ENCODE measurements at regions not wholly inside any gene's neighbourhood (a gene's known extent, or its start where the extent isn't known, plus 50 kb on each side); places are given as distances from the start of the nearest gene placed in this dataset.

DNA sequence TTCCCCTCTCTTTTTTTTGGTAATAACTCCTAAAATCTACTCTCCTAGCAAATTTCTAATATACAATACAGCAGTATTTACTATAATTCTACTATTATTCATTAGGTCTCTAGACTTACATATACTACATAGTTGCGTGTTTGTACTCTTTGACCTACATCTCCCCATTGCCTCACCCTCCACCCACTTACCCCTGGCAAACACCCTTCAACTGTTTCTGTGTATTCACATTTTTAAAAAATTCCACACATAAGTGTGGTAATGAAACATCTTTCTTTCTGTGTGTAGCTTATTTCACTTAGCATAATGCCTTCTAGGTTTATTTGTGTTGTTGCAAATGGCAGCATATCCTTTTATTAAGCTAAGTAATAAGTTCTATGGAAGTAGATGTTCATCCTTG, 336.0 kb downstream of the CCDC85A start:
- no peak overlapping the region for H4K8ac ChIP-seq (ENCODE audit: extremely low read depth, insufficient read depth, low read length)
- no peak for FAIRE-seq
- no peak overlapping the region for H3K14ac ChIP-seq (ENCODE audit: insufficient read length)
- POLR2A ChIA-PET (ENCODE audit: partially characterized antibody), result interaction anchor here (0.6 to 1.0 kb wide), 2 partner anchors 12 to 31 kb away, joined by 3 read pairs; no protein-coding TSS in a partner anchor
- H3K27me3 ChIP-seq (replicated peaks in 1 of 4; ENCODE audit: control insufficient read depth in 3 of 4, extremely low read depth in 1 of 4, insufficient read depth in 3 of 4, low read length in 3 of 4), result no peaks in the 10 kb centered on the region
- H3K56ac ChIP-seq (replicated peaks; ENCODE audit: insufficient read length, low read depth, low read length), result no peak overlapping the region
- no peak overlapping the region for H2BK120ac ChIP-seq (replicated peaks; ENCODE audit: low read depth, low read length)
- no peak overlapping the region for H3K23ac ChIP-seq (ENCODE audit: insufficient read length)
- H3K79me2 ChIP-seq (ENCODE audit: control insufficient read depth in 1 of 2, insufficient read depth in 2 of 2, low read length in 2 of 2), result no peaks in the 10 kb centered on the region
- no peak overlapping the region for H3K4me2 ChIP-seq (ENCODE audit: insufficient read depth in 1 of 2, low read depth in 2 of 2, low read length in 2 of 2)
- H3K18ac ChIP-seq (ENCODE audit: extremely low read depth, low read length), result no peak overlapping the region
- H3K23me2 ChIP-seq (ENCODE audit: low read depth, low read length), result no peaks in the 10 kb centered on the region
- H2BK20ac ChIP-seq (ENCODE audit: low read length), result no peak overlapping the region
- H3K9ac ChIP-seq (replicated peaks in 1 of 4; ENCODE audit: extremely low read depth in 1 of 4, low read depth in 3 of 4, low read length in 3 of 4), result no peak overlapping the region
- no peak overlapping the region for H3K4ac ChIP-seq (replicated peaks; ENCODE audit: insufficient read length, low read depth, low read length)
- 76% methylated on average over 1 of the region's 1 CpG; no CpG with 5 or more reads in 1 of the 2 experiments for WGBS, 2 experiments (ENCODE audit: extremely low coverage in 1 of 2, insufficient coverage in 1 of 2, insufficient read length in 1 of 2, insufficient replicate concordance in 2 of 2, low coverage in 1 of 2, low lambda C conversion rate in 2 of 2, missing lambda C conversion rate in 1 of 2)
- H2AFZ ChIP-seq (ENCODE audit: low read length), result no peak overlapping the region
- no peaks in the 10 kb centered on the region for H3K36me3 ChIP-seq (ENCODE audit: control insufficient read depth in 2 of 4, insufficient read depth in 4 of 4, low read length in 3 of 4)
- no peaks in the 10 kb centered on the region for H3K4me1 ChIP-seq (replicated peaks in 1 of 4; ENCODE audit: control insufficient read depth in 3 of 4, insufficient read depth in 4 of 4, low read length in 3 of 4)
- H3K9me3 ChIP-seq (ENCODE audit: insufficient read depth in 2 of 2, low read depth in 1 of 2, low read length in 1 of 2), result no peaks in the 10 kb centered on the region
- no peaks in the 10 kb centered on the region for H4K20me1 ChIP-seq (replicated peaks in 1 of 2; ENCODE audit: control insufficient read depth in 1 of 2, insufficient read depth in 2 of 2, low read length in 2 of 2)
- H4K91ac ChIP-seq (replicated peaks; ENCODE audit: insufficient read length, low read length), result no peak overlapping the region
- no peaks in the 10 kb centered on the region for H3K79me1 ChIP-seq (ENCODE audit: low read depth, low read length)
- CTCF ChIA-PET (ENCODE audit: partially characterized antibody), result no interaction called here
- no peak overlapping the region for H4K5ac ChIP-seq (ENCODE audit: insufficient read length, low read depth, low read length)
- no peak overlapping the region for H2BK15ac ChIP-seq (ENCODE audit: low read length)
- no peak overlapping the region for H2BK12ac ChIP-seq (ENCODE audit: low read depth, low read length)
- DNase-seq (ENCODE audit: low read depth in 1 of 2, low spot score in 2 of 2), result no peak
- no peak overlapping the region for H3K27ac ChIP-seq (ENCODE audit: low read depth, low read length)
- no peak overlapping the region for H3K4me3 ChIP-seq (ENCODE audit: extremely low read depth in 1 of 4, insufficient read depth in 2 of 4, low read depth in 3 of 4, low read length in 4 of 4)
- H2AK5ac ChIP-seq (ENCODE audit: low read depth, low read length), result no peak overlapping the region
- H2BK5ac ChIP-seq (ENCODE audit: low read depth, low read length), result no peak overlapping the region
- no peak for TF ChIP-seq KDM5A (IDR thresholded peaks at IDR 0.05; ENCODE audit: low read length)

Data from H1 (cell line).